ACC112 (cell line): ENCODE measurements at regions not wholly inside any gene's neighbourhood (a gene's known extent, or its start where the extent isn't known, plus 50 kb on each side); places are given as distances from the start of the nearest gene placed in this dataset.
"Not testable (repeated sequence)": the region's sequence is repeated elsewhere in the genome, so short reads cannot be mapped to it uniquely, and the experiment has no call there.

Source experiments
- H2AFZ ChIP-seq: fragments of 200-600 bp; sonication (generic); one replicate; pipeline ENCODE4 v1.6.0; 2017; ENCODE audit warnings: antibody characterized with exemption, low read length; ENCODE audit not compliant: unreplicated experiment
- H3K27ac ChIP-seq: fragments of 200-600 bp; sonication (generic); 2 replicates; pipeline ENCODE4 v1.5.1; 2014; ENCODE audit warnings: low read depth, mild to moderate bottlenecking, antibody characterized with exemption, low read length, moderate library complexity
- H3K27me3 ChIP-seq: fragments of 200-600 bp; sonication (generic); 2 replicates; pipeline ENCODE4 v1.6.1; 2014; ENCODE audit warnings: mild to moderate bottlenecking, antibody characterized with exemption, low read length, moderate library complexity, mixed read lengths; ENCODE audit not compliant: insufficient read depth
- H3K36me3 ChIP-seq: fragments of 200-600 bp; sonication (generic); 2 replicates; pipeline ENCODE4 v1.6.1; 2016; ENCODE audit warnings: mild to moderate bottlenecking, antibody characterized with exemption, low read length, moderate library complexity, mixed read lengths; ENCODE audit not compliant: insufficient read depth
- H3K4me1 ChIP-seq: fragments of 200-600 bp; sonication (generic); one replicate; pipeline ENCODE4 v1.6.1; 2016; ENCODE audit warnings: low read length, mixed read lengths; ENCODE audit not compliant: insufficient read depth, unreplicated experiment, control insufficient read depth
- H3K4me3 ChIP-seq: fragments of 200-600 bp; sonication (generic); 2 replicates; pipeline ENCODE4 v1.5.1; 2014; ENCODE audit warnings: mild to moderate bottlenecking, low read depth, low read length
- H3K79me2 ChIP-seq: fragments of 200-600 bp; sonication (generic); one replicate; pipeline ENCODE4 v1.6.0; 2016; ENCODE audit warnings: low read length; ENCODE audit not compliant: control insufficient read depth, unreplicated experiment, insufficient read depth

- no peaks in the 10 kb centered on the region for H3K27me3 ChIP-seq
- no peak overlapping the region for H3K27ac ChIP-seq
- no peak overlapping the region for H3K4me3 ChIP-seq
- no peaks in the 10 kb centered on the region for H3K36me3 ChIP-seq
- H3K4me1 ChIP-seq: no peaks in the 10 kb centered on the region
- H2AFZ ChIP-seq: no peak overlapping the region
- H3K79me2 ChIP-seq: no peaks in the 10 kb centered on the region
Observed at GRCh38 chr10:64738462-64738861, 1217.3 kb downstream of the REEP3 start.

GRCh38 chr10:64745565-64745964 is 1224.4 kb downstream of the REEP3 start:
- Histone ChIP-seq H2AFZ (no peak overlapping the region), H3K79me2 (no peaks in the 10 kb centered on the region), H3K27me3 (no peaks in the 10 kb centered on the region), H3K4me3 (no peak overlapping the region), H3K36me3 (no peaks in the 10 kb centered on the region), H3K27ac (no peak overlapping the region), H3K4me1 (no peaks in the 10 kb centered on the region)

DNA sequence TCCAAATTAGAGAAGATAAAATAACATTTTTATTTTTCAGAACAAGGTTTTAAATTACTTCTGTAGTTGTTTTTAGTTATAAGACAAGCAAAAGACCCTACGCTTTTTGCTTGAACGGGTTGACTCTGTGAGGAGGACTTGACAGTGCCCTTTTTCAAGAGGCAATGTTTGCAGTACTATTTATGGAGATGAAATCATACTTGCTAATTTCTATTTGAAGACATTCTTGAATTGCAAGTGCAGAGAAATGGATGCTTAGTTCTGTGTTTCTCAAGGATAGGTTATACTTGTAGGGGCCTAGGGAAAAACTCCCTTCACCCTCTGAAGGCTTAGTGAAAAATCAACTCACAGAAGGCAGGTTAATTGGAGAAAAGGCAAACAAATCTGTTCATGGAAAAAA is 1229.5 kb downstream of the REEP3 start:
- H3K27ac ChIP-seq: no peak overlapping the region
- no peak overlapping the region for H3K4me3 ChIP-seq
- H3K36me3 ChIP-seq: no peaks in the 10 kb centered on the region
- H3K27me3 ChIP-seq: no peaks in the 10 kb centered on the region
- H3K4me1 ChIP-seq: no peaks in the 10 kb centered on the region
- H3K79me2 ChIP-seq: no peaks in the 10 kb centered on the region
- no peak overlapping the region for H2AFZ ChIP-seq

GRCh38 chr10:64753516-64753915 is 1232.3 kb downstream of the REEP3 start:
- no peaks in the 10 kb centered on the region for H3K27me3 ChIP-seq
- H3K27ac ChIP-seq: no peak overlapping the region
- no peaks in the 10 kb centered on the region for H3K4me1 ChIP-seq
- H2AFZ ChIP-seq: no peak overlapping the region
- H3K36me3 ChIP-seq: no peaks in the 10 kb centered on the region
- H3K79me2 ChIP-seq: no peaks in the 10 kb centered on the region
- H3K4me3 ChIP-seq: no peak overlapping the region

- Histone ChIP-seq H3K4me1 (no peaks in the 10 kb centered on the region), H3K27ac (no peak overlapping the region), H3K79me2 (no peaks in the 10 kb centered on the region), H3K36me3 (no peaks in the 10 kb centered on the region), H3K4me3 (no peak overlapping the region), H2AFZ (no peak overlapping the region), H3K27me3 (no peaks in the 10 kb centered on the region)
Observed at GRCh38 chr10:64760371-64760770, 1239.2 kb downstream of the REEP3 start.

DNA sequence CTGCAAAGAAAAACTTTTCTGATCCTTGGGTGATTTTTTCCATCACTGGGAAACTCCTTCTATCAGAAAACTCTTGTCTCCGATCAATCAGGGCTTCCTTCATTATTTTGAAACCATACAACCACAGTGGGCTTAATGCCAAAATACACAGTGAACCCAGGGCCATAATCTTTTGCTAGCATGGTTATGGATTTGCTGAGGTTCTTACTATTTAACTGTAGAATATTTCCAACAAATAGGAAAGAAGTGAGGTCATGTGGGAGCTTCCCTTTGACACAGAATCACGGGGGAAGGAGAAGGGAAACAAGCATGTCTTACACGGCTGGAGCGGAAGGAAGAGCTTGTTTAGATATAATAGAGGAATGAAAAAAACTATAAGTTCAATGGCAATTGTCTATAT is 1241.7 kb downstream of the REEP3 start:
- Histone ChIP-seq H2AFZ (no peak overlapping the region), H3K27ac (no peak overlapping the region), H3K4me3 (no peak overlapping the region), H3K36me3 (no peaks in the 10 kb centered on the region), H3K27me3 (no peaks in the 10 kb centered on the region), H3K4me1 (no peaks in the 10 kb centered on the region), H3K79me2 (no peaks in the 10 kb centered on the region)

- Histone ChIP-seq H2AFZ (no peak overlapping the region), H3K79me2 (no peaks in the 10 kb centered on the region), H3K4me3 (no peak overlapping the region), H3K27me3 (no peaks in the 10 kb centered on the region), H3K4me1 (no peaks in the 10 kb centered on the region), H3K27ac (no peak overlapping the region), H3K36me3 (no peaks in the 10 kb centered on the region)
Observed at GRCh38 chr10:64765498-64765897, 1244.3 kb downstream of the REEP3 start.

- Histone ChIP-seq H3K27ac (no peak overlapping the region), H3K4me3 (no peak overlapping the region), H3K27me3 (no peaks in the 10 kb centered on the region), H2AFZ (no peak overlapping the region), H3K36me3 (no peaks in the 10 kb centered on the region), H3K79me2 (no peaks in the 10 kb centered on the region), H3K4me1 (no peaks in the 10 kb centered on the region)
Observed at GRCh38 chr10:64771253-64772050, 1250.3 kb downstream of the REEP3 start.

DNA sequence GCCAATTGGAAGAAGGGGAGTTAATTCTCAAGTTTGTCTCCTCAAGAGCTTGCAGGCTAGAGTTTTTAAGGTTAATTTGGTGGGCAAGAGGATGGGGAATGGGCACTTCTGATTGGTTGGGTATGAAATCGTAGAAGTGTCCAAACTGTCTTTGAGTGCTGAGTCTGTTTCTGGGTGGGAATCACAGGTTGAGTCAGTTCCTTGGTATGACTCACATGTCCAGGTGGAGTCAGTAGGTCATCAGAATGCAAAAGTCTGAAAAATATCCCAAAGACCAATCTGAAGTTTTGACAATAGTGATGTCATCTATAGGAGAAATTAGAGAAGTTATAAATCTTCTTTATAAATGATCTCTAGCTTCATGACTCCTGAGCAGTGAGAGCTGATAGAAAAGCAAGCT is 1252.2 kb downstream of the REEP3 start:
- no peaks in the 10 kb centered on the region for H3K79me2 ChIP-seq
- H3K27ac ChIP-seq: no peak overlapping the region
- no peak overlapping the region for H3K4me3 ChIP-seq
- no peak overlapping the region for H2AFZ ChIP-seq
- no peaks in the 10 kb centered on the region for H3K36me3 ChIP-seq
- H3K27me3 ChIP-seq: no peaks in the 10 kb centered on the region
- H3K4me1 ChIP-seq: no peaks in the 10 kb centered on the region

GRCh38 chr10:64784451-64784850 is 1263.2 kb downstream of the REEP3 start:
- H3K4me3 ChIP-seq, H3K36me3 ChIP-seq, H2AFZ ChIP-seq, H3K27ac ChIP-seq, H3K27me3 ChIP-seq, H3K4me1 ChIP-seq, H3K79me2 ChIP-seq: not testable (repeated sequence)

DNA sequence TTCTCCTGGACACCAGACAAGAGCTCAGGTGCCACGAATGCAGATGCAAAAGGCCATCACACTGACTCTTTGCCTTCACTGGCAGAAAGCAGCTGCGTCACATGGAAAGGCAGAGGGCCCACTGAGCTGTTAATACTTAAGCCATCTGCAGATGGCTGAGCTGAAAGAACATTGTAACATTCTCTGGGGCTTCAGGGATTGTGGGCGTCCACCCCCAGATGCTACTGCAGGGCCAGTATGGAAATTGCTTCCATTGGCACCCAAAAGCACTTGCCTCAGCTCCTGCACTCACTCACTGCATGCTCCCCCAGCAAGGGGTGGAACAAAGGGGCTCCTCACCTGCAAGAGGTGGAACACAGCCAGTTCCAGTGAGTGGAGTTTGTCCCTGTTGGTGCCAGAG is 1264.6 kb downstream of the REEP3 start:
- Histone ChIP-seq H3K27me3 (no peaks in the 10 kb centered on the region), H3K4me3 (no peak overlapping the region), H3K79me2 (no peaks in the 10 kb centered on the region), H3K4me1 (no peaks in the 10 kb centered on the region), H3K36me3 (no peaks in the 10 kb centered on the region), H2AFZ (no peak overlapping the region), H3K27ac (no peak overlapping the region)
